H9 (cell line): ENCODE measurements at regions not wholly inside any gene's neighbourhood (a gene's known extent, or its start where the extent isn't known, plus 50 kb on each side); places are given as distances from the start of the nearest gene placed in this dataset.

Experiments used
- DNase-seq: peaks from one replicate; pipeline ENCODE4 v3.0.0-alpha.2; 2017
- H2AFZ ChIP-seq: one replicate; pipeline ENCODE4 v1.6.1; 2013; ENCODE audit warnings: mild to moderate bottlenecking, low read length, control low read depth, moderate library complexity
- H2AK5ac ChIP-seq: 2 replicates; pipeline ENCODE4 v1.6.1; 2013; ENCODE audit warnings: low read length, control low read depth, mixed read lengths; ENCODE audit not compliant: insufficient read length
- H2BK120ac ChIP-seq: one replicate; pipeline ENCODE4 v1.6.1; 2013; ENCODE audit warnings: low read depth, mild to moderate bottlenecking, low read length, control low read depth, inconsistent platforms; ENCODE audit not compliant: poor library complexity, severe bottlenecking
- H2BK12ac ChIP-seq: 2 replicates; pipeline ENCODE4 v1.6.1; 2013; ENCODE audit warnings: low read length, control low read depth, mixed read lengths, low read depth; ENCODE audit not compliant: insufficient read length
- H2BK15ac ChIP-seq: 2 replicates; pipeline ENCODE4 v1.6.1; 2013; ENCODE audit warnings: low read depth, low read length, control low read depth
- H2BK20ac ChIP-seq: one replicate; pipeline ENCODE4 v1.6.1; 2013; ENCODE audit warnings: low read depth, mild to moderate bottlenecking, low read length, control low read depth, inconsistent platforms; ENCODE audit not compliant: poor library complexity, severe bottlenecking
- H2BK5ac ChIP-seq: 2 replicates; pipeline ENCODE4 v1.6.1; 2013; ENCODE audit warnings: low read length, control low read depth, mixed read lengths; ENCODE audit not compliant: insufficient read length
- H3K14ac ChIP-seq: 2 replicates; pipeline ENCODE4 v1.6.1; 2013; ENCODE audit warnings: low read length, control low read depth; ENCODE audit not compliant: insufficient read depth
- H3K18ac ChIP-seq: 2 replicates; pipeline ENCODE4 v1.6.1; 2013; ENCODE audit warnings: low read depth, mild to moderate bottlenecking, mixed read lengths, low read length, control low read depth; ENCODE audit not compliant: insufficient read length
- H3K23ac ChIP-seq: 2 replicates; pipeline ENCODE4 v1.6.1; 2013; ENCODE audit warnings: low read length, control low read depth, mixed read lengths, low read depth; ENCODE audit not compliant: insufficient read length
- H3K23me2 ChIP-seq: 2 replicates; pipeline ENCODE4 v1.6.1; 2013; ENCODE audit warnings: low read depth, mild to moderate bottlenecking, mixed read lengths, low read length, control low read depth; ENCODE audit not compliant: insufficient read length, poor library complexity, severe bottlenecking
- H3K27ac ChIP-seq: 2 replicates; pipeline ENCODE4 v1.5.1; 2013; ENCODE audit warnings: low read length, control low read depth, mixed read lengths, low read depth; ENCODE audit not compliant: insufficient read length
- H3K27me3 ChIP-seq: 2 replicates; pipeline ENCODE4 v1.6.1; 2013; ENCODE audit warnings: low read length, control low read depth, inconsistent platforms; ENCODE audit not compliant: insufficient read depth
- H3K4ac ChIP-seq: 2 replicates; pipeline ENCODE4 v1.6.1; 2013; ENCODE audit warnings: low read depth, mild to moderate bottlenecking, control low read depth, inconsistent platforms, low read length, moderate library complexity
- H3K4me1 ChIP-seq: 2 replicates; pipeline ENCODE4 v1.6.1; 2013; ENCODE audit warnings: low read length, control low read depth, inconsistent platforms; ENCODE audit not compliant: insufficient read depth
- H3K4me2 ChIP-seq: 2 replicates; pipeline ENCODE4 v1.6.1; 2013; ENCODE audit warnings: low read length, control low read depth, mixed read lengths; ENCODE audit not compliant: insufficient read length, insufficient read depth
- H3K56ac ChIP-seq: 2 replicates; pipeline ENCODE4 v1.6.1; 2013; ENCODE audit warnings: low read depth, mild to moderate bottlenecking, mixed read lengths, low read length, control low read depth; ENCODE audit not compliant: insufficient read length
- H3K79me1 ChIP-seq: 2 replicates; pipeline ENCODE4 v1.6.1; 2013; ENCODE audit warnings: low read depth, mild to moderate bottlenecking, moderate library complexity, low read length, control low read depth, inconsistent platforms; ENCODE audit not compliant: insufficient read depth, poor library complexity, severe bottlenecking
- H3K79me2 ChIP-seq: 2 replicates; pipeline ENCODE4 v1.6.1; 2013; ENCODE audit warnings: low read length, control low read depth, inconsistent platforms; ENCODE audit not compliant: insufficient read depth
- H3K9ac ChIP-seq: 2 replicates; pipeline ENCODE4 v1.6.1; 2013; ENCODE audit warnings: low read length, control low read depth, mixed read lengths; ENCODE audit not compliant: insufficient read length; ENCODE audit errors: extremely low read depth
- H3K9me3 ChIP-seq: one replicate; pipeline ENCODE4 v1.6.1; 2013; ENCODE audit warnings: low read depth, low read length, inconsistent platforms; ENCODE audit not compliant: control insufficient read depth
- H3T11ph ChIP-seq: one replicate; pipeline ENCODE4 v1.6.1; 2013; ENCODE audit warnings: mild to moderate bottlenecking, low read length, control low read depth, inconsistent platforms
- H4K20me1 ChIP-seq: one replicate; pipeline ENCODE4 v1.6.1; 2013; ENCODE audit not compliant: control insufficient read depth, insufficient read length, insufficient read depth
- H4K5ac ChIP-seq: 2 replicates; pipeline ENCODE4 v1.6.1; 2013; ENCODE audit warnings: low read depth, mild to moderate bottlenecking, mixed read lengths, low read length, control low read depth; ENCODE audit not compliant: insufficient read length
- H4K8ac ChIP-seq: replicated peaks from 2 replicates; pipeline ENCODE4 v1.6.1; 2013; ENCODE audit warnings: low read length, control low read depth, mixed read lengths, low read depth; ENCODE audit not compliant: insufficient read length
- H4K91ac ChIP-seq: 2 replicates; pipeline ENCODE4 v1.6.1; 2013; ENCODE audit warnings: low read depth, mild to moderate bottlenecking, moderate library complexity, mixed read lengths, low read length, control low read depth; ENCODE audit not compliant: insufficient read length
- H3K27ac Mint-ChIP-seq, 3 experiments: 2 replicates in 2 of 3; 3 replicates in 1 of 3; pipeline ENCODE4 v1.8.0; 2020 to 2021; ENCODE audit warnings: mixed read lengths in 3 of 3, mild to moderate bottlenecking in 1 of 3, moderate library complexity in 1 of 3
- H3K27me3 Mint-ChIP-seq: 2 replicates; pipeline ENCODE4 v1.8.0; 2021; ENCODE audit warnings: low read depth, mild to moderate bottlenecking, moderate library complexity, mixed read lengths
- H3K36me3 Mint-ChIP-seq, 3 experiments: 2 replicates in 2 of 3; 3 replicates in 1 of 3; pipeline ENCODE4 v1.8.0; 2020 to 2021; ENCODE audit warnings: low read depth in 3 of 3, mixed read lengths in 3 of 3; ENCODE audit not compliant: insufficient read depth in 1 of 3
- H3K4me1 Mint-ChIP-seq, 2 experiments: 2 replicates each; pipeline ENCODE4 v1.8.0; 2020; ENCODE audit warnings: mixed read lengths in 2 of 2
- H3K4me3 Mint-ChIP-seq, 2 experiments: 2 replicates in 1 of 2; 3 replicates in 1 of 2; pipeline ENCODE4 v1.8.0; 2020 to 2021; ENCODE audit warnings: mild to moderate bottlenecking in 2 of 2, mixed read lengths in 2 of 2, moderate library complexity in 1 of 2
- H3K9me3 Mint-ChIP-seq, 2 experiments: 2 replicates in 1 of 2; 3 replicates in 1 of 2; pipeline ENCODE4 v1.8.0; 2020; ENCODE audit warnings: mild to moderate bottlenecking in 2 of 2, mixed read lengths in 2 of 2, moderate library complexity in 1 of 2
- WGBS: extraction: QIAGEN DNeasy Blood & Tissue Kit; methylation state at CpG from one replicate; pipeline ENCODE4 v1.1.7; 2013; ENCODE audit warnings: missing lambda C conversion rate, low lambda C conversion rate, mixed read lengths; ENCODE audit not compliant: insufficient read length; ENCODE audit errors: extremely low coverage; 5-methylcytosine and 5-hydroxymethylcytosine counted together
- TF ChIP-seq, protein P1 (sequence below): fragments of 200-600 bp; sonication (generic); conservative IDR thresholded peaks from 3 replicates; pipeline ENCODE4 v1.8.0; 2021; ENCODE audit warnings: antibody characterized with exemption, mild to moderate bottlenecking

GRCh38 chr7:109091042-109091441, 521.4 kb downstream of the DNAJB9 start:
- no peak overlapping the region for H4K5ac ChIP-seq
- TF ChIP-seq, protein P1, sequence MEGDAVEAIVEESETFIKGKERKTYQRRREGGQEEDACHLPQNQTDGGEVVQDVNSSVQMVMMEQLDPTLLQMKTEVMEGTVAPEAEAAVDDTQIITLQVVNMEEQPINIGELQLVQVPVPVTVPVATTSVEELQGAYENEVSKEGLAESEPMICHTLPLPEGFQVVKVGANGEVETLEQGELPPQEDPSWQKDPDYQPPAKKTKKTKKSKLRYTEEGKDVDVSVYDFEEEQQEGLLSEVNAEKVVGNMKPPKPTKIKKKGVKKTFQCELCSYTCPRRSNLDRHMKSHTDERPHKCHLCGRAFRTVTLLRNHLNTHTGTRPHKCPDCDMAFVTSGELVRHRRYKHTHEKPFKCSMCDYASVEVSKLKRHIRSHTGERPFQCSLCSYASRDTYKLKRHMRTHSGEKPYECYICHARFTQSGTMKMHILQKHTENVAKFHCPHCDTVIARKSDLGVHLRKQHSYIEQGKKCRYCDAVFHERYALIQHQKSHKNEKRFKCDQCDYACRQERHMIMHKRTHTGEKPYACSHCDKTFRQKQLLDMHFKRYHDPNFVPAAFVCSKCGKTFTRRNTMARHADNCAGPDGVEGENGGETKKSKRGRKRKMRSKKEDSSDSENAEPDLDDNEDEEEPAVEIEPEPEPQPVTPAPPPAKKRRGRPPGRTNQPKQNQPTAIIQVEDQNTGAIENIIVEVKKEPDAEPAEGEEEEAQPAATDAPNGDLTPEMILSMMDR, result no peak
- H3T11ph ChIP-seq, result no peak overlapping the region
- no peak overlapping the region for H3K9ac ChIP-seq
- WGBS, result no CpG with 5 or more reads among the region's 1 CpG
- H3K36me3 Mint-ChIP-seq, result no peaks in the 10 kb centered on the region
- H4K8ac ChIP-seq, result no peak overlapping the region
- H2BK12ac ChIP-seq, result no peak overlapping the region
- no peaks in the 10 kb centered on the region for H3K27me3 Mint-ChIP-seq
- peaks cover 3 to 9% of the 10 kb centered on the region in 2 experiments; a peak in 3 of 5 replicates for H3K9me3 Mint-ChIP-seq
- H3K4me1 ChIP-seq, result no peaks in the 10 kb centered on the region
- H3K79me1 ChIP-seq, result no peaks in the 10 kb centered on the region
- H4K20me1 ChIP-seq, result no peaks in the 10 kb centered on the region
- H2AFZ ChIP-seq, result no peak overlapping the region
- no peak overlapping the region for H3K14ac ChIP-seq
- no peak overlapping the region for H3K4me2 ChIP-seq
- H3K27me3 ChIP-seq, result no peaks in the 10 kb centered on the region
- H3K4me3 Mint-ChIP-seq, result no peak overlapping the region
- no peaks in the 10 kb centered on the region for H3K23me2 ChIP-seq
- H2BK5ac ChIP-seq, result no peak overlapping the region
- no peak overlapping the region for H3K27ac ChIP-seq
- no peak overlapping the region for H3K27ac Mint-ChIP-seq
- H3K4me1 Mint-ChIP-seq, result no peaks in the 10 kb centered on the region
- no peak overlapping the region for H4K91ac ChIP-seq
- no peak overlapping the region for H3K23ac ChIP-seq
- H2BK120ac ChIP-seq, result no peak overlapping the region
- H3K9me3 ChIP-seq, result no peaks in the 10 kb centered on the region
- H3K56ac ChIP-seq, result no peak overlapping the region
- H3K18ac ChIP-seq, result no peak overlapping the region
- DNase-seq, result no peak
- H3K79me2 ChIP-seq, result no peaks in the 10 kb centered on the region
- no peak overlapping the region for H2BK20ac ChIP-seq
- no peak overlapping the region for H2BK15ac ChIP-seq
- no peak overlapping the region for H2AK5ac ChIP-seq
- no peak overlapping the region for H3K4ac ChIP-seq
